ENCODE measurements at regions not wholly inside any gene's neighbourhood (a gene's known extent, or its start where the extent isn't known, plus 50 kb on each side); places are given as distances from the start of the nearest gene placed in this dataset.

- Histone ChIP-seq H3K4me1 (ENCODE audit: low read length) (no peaks in the 10 kb centered on the region), H3K27me3 (replicated peaks; ENCODE audit: insufficient read depth, low read length) (no peaks in the 10 kb centered on the region), H4K20me1 (ENCODE audit: insufficient read depth, low read length) (no peaks in the 10 kb centered on the region)
Measured at GRCh38 chr7:3234051-3234450, 67.0 kb upstream of the SDK1 start.

DNA sequence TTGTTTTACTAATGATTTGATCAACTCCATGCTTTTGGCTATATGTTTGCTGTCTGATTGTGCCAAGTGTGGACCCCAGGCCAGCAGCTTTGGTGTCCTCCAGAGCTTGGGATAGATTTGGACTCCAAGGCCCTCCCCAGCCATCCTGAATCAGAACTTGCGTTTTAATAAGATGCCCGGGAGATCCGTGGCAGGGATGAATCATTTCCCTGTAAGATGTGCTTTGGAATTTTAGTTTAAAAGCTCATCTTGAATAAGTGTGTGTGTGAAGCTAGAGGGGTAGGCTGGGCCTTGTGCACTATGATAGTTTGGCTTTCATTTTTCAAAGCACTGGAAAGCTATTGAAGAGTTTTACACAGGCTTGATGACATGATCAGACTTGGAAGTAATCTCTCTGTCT is 66.2 kb upstream of the SDK1 start:
- Histone ChIP-seq H3K9me3 (replicated peaks; ENCODE audit: insufficient read depth, low read length) (no peaks in the 10 kb centered on the region), H3K36me3 (replicated peaks; ENCODE audit: insufficient read depth, low read length) (no peaks in the 10 kb centered on the region), H3K4me2 (ENCODE audit: low read depth, low read length) (no peak overlapping the region), H2AFZ (ENCODE audit: low read length) (no peak overlapping the region), H3F3A (ENCODE audit: insufficient read depth, low read length) (no peaks in the 10 kb centered on the region), H3K9me2 (replicated peaks; ENCODE audit: insufficient read depth, low read length) (no peaks in the 10 kb centered on the region), H3K27ac (ENCODE audit: low read length) (no peak overlapping the region), H3K4me1 (ENCODE audit: low read length) (no peaks in the 10 kb centered on the region), H4K20me1 (ENCODE audit: insufficient read depth, low read length) (no peaks in the 10 kb centered on the region), H3K4me3 (ENCODE audit: low read length) (no peak overlapping the region), H3K79me2 (ENCODE audit: low read length) (no peaks in the 10 kb centered on the region), H3K27me3 (replicated peaks; ENCODE audit: insufficient read depth, low read length) (no peaks in the 10 kb centered on the region), H3K9ac (ENCODE audit: low read length) (no peak overlapping the region)
- TF ChIP-seq EZH2phosphoT487 (IDR thresholded peaks at IDR 0.05; ENCODE audit: low read length) (no peak), EZH2 (optimal IDR thresholded peaks at IDR 0.05; ENCODE audit: low read depth, low read length) (no peak)
- TF ChIP-seq, protein P1, sequence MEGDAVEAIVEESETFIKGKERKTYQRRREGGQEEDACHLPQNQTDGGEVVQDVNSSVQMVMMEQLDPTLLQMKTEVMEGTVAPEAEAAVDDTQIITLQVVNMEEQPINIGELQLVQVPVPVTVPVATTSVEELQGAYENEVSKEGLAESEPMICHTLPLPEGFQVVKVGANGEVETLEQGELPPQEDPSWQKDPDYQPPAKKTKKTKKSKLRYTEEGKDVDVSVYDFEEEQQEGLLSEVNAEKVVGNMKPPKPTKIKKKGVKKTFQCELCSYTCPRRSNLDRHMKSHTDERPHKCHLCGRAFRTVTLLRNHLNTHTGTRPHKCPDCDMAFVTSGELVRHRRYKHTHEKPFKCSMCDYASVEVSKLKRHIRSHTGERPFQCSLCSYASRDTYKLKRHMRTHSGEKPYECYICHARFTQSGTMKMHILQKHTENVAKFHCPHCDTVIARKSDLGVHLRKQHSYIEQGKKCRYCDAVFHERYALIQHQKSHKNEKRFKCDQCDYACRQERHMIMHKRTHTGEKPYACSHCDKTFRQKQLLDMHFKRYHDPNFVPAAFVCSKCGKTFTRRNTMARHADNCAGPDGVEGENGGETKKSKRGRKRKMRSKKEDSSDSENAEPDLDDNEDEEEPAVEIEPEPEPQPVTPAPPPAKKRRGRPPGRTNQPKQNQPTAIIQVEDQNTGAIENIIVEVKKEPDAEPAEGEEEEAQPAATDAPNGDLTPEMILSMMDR (IDR thresholded peaks at IDR 0.05; ENCODE audit: low read length), result no peak
- DNase-seq, result no peak

More at GRCh38 chr7:3234051-3234450, 67.0 kb upstream of the SDK1 start:
- DNase-seq, result no peak
- Histone ChIP-seq H3K9ac (ENCODE audit: low read length) (no peak overlapping the region), H3K4me2 (ENCODE audit: low read depth, low read length) (no peak overlapping the region), H3K36me3 (replicated peaks; ENCODE audit: insufficient read depth, low read length) (no peaks in the 10 kb centered on the region), H3K79me2 (ENCODE audit: low read length) (no peaks in the 10 kb centered on the region), H3K27ac (ENCODE audit: low read length) (no peak overlapping the region), H3K4me3 (ENCODE audit: low read length) (no peak overlapping the region), H3F3A (ENCODE audit: insufficient read depth, low read length) (no peaks in the 10 kb centered on the region), H2AFZ (ENCODE audit: low read length) (no peak overlapping the region), H3K9me3 (replicated peaks; ENCODE audit: insufficient read depth, low read length) (no peaks in the 10 kb centered on the region), H3K9me2 (replicated peaks; ENCODE audit: insufficient read depth, low read length) (no peaks in the 10 kb centered on the region)
- TF ChIP-seq EZH2phosphoT487 (IDR thresholded peaks at IDR 0.05; ENCODE audit: low read length), result no peak
- no peak for TF ChIP-seq EZH2 (optimal IDR thresholded peaks at IDR 0.05; ENCODE audit: low read depth, low read length)
- TF ChIP-seq, protein P1 (IDR thresholded peaks at IDR 0.05; ENCODE audit: low read length), result no peak

- Histone ChIP-seq H3K4me1 (ENCODE audit: low read length) (no peaks in the 10 kb centered on the region), H3K4me3 (ENCODE audit: low read length) (no peak overlapping the region), H3K36me3 (replicated peaks; ENCODE audit: insufficient read depth, low read length) (no peaks in the 10 kb centered on the region), H3K79me2 (ENCODE audit: low read length) (no peaks in the 10 kb centered on the region), H3K27me3 (replicated peaks; ENCODE audit: insufficient read depth, low read length) (no peaks in the 10 kb centered on the region), H3K27ac (ENCODE audit: low read length) (no peak overlapping the region), H3K9me3 (replicated peaks; ENCODE audit: insufficient read depth, low read length) (no peaks in the 10 kb centered on the region), H4K20me1 (ENCODE audit: insufficient read depth, low read length) (no peaks in the 10 kb centered on the region), H3K4me2 (ENCODE audit: low read depth, low read length) (no peak overlapping the region), H3K9ac (ENCODE audit: low read length) (no peak overlapping the region), H3F3A (ENCODE audit: insufficient read depth, low read length) (no peaks in the 10 kb centered on the region), H3K9me2 (replicated peaks; ENCODE audit: insufficient read depth, low read length) (no peaks in the 10 kb centered on the region), H2AFZ (ENCODE audit: low read length) (no peak overlapping the region)
- TF ChIP-seq, protein P1 (IDR thresholded peaks at IDR 0.05; ENCODE audit: low read length), result no peak
- TF ChIP-seq EZH2 (optimal IDR thresholded peaks at IDR 0.05; ENCODE audit: low read depth, low read length), result no peak
- no peak for TF ChIP-seq EZH2phosphoT487 (IDR thresholded peaks at IDR 0.05; ENCODE audit: low read length)
- no peak for DNase-seq
Measured at GRCh38 chr7:3235322-3235721, 65.7 kb upstream of the SDK1 start.

Measured in MM.1S (cell line).